ENCODE measurements at regions not wholly inside any gene's neighbourhood (a gene's known extent, or its start where the extent isn't known, plus 50 kb on each side); places are given as distances from the start of the nearest gene placed in this dataset.
"Not testable (repeated sequence)": the region's sequence is repeated elsewhere in the genome, so short reads cannot be mapped to it uniquely, and the experiment has no call there.

DNA sequence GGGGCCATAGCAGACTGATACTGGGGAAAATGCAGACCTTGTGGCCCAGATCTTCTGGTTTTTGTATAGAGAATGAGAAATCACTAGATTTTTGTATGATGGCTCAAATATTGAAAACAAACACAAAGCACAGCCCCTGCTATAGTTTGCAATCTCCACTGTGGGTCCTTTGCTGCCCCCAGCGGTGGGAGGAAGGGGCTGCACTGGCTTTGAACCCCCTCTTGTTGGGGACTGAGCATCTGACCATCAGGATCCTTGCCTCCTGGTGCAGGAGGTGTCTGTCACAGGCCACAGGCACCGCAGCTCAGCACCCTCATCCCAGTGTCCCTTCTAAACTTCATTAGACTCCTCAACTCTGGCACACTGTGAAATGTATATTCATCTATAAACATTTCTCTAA, 252.3 kb downstream of the BCL2L11 start:
- not testable (repeated sequence) for H3K36me3 Mint-ChIP-seq (ENCODE audit: low read depth); DNase-seq (ENCODE audit: low read depth, low spot score); H3K27ac Mint-ChIP-seq (ENCODE audit: unreplicated experiment); H3K4me1 Mint-ChIP-seq; H3K9me3 Mint-ChIP-seq; H3K4me3 Mint-ChIP-seq; H3K27me3 Mint-ChIP-seq (ENCODE audit: low read depth)

DNA sequence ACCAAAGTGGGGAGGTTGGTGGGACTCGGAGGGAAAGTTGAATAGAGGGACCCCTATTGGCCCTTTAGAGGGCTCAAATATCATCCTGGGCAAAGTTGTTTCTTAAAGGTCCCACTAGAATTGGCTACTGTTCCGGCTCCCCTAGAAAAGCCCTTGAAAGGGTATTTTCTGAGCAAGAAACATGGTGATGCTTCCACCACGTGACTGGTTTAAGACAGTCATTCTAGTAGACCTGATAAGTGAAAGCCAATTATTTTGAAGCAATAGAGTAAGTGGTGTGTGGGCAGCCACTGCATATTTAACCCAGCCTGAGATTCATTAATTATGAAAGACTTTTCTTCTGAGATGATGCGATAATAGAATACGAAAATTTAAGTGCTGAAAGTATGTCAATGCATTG, 253.3 kb downstream of the BCL2L11 start:
- H3K27ac Mint-ChIP-seq (ENCODE audit: unreplicated experiment); H3K27me3 Mint-ChIP-seq (ENCODE audit: low read depth); DNase-seq (ENCODE audit: low read depth, low spot score); H3K4me3 Mint-ChIP-seq; H3K36me3 Mint-ChIP-seq (ENCODE audit: low read depth); H3K9me3 Mint-ChIP-seq; H3K4me1 Mint-ChIP-seq: not testable (repeated sequence)

DNA sequence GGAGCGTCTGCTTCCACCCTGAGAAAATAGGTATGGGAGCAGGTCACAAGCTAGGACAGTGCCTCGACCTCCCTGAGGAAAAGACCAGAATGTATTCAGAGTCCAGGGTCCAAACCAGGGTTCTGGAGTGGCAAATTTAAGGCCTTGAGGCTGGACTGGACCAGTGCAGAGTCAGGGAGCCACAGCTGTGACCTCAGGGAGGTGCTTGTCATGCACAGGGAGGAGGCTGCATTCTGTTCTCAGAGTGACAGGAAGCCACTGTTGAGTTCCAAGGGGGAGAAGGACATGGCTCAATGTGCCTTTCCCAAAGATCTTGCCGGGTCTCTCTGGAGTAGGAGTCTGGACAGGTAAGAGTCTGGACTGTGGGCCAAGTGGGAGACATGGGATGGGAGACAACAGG, 254.0 kb downstream of the BCL2L11 start:
- not testable (repeated sequence) for H3K36me3 Mint-ChIP-seq (ENCODE audit: low read depth); H3K27ac Mint-ChIP-seq (ENCODE audit: unreplicated experiment); H3K4me1 Mint-ChIP-seq; H3K27me3 Mint-ChIP-seq (ENCODE audit: low read depth); H3K4me3 Mint-ChIP-seq; DNase-seq (ENCODE audit: low read depth, low spot score); H3K9me3 Mint-ChIP-seq

DNA sequence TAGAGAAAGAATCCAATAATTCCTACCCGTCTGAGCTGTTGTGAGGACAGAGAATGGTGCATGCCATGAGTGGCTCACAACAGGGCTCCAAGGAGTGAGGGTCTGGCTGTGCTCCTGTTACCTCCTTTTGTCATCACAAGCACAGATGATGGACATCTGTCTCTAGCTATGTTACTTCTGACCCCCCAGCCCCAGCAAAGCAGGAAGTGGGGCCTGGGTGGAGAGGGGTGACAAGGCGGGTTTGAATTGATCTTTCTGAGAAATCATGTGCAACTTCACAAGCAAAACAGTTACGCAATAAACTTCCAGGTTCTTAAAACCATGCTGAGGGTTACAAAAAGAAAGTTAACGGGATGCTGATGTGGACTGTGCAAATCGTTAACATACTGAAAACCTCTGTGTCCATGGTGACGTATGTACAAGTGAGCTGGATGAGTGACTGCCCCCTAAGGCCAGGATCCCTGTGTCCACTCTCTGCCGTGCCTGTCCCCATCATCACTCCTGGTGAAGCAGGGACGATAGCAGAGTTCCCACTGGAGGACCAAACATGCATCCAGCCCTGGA, 254.7 kb downstream of the BCL2L11 start:
- not testable (repeated sequence) for DNase-seq (ENCODE audit: low read depth, low spot score); H3K36me3 Mint-ChIP-seq (ENCODE audit: low read depth)

DNA sequence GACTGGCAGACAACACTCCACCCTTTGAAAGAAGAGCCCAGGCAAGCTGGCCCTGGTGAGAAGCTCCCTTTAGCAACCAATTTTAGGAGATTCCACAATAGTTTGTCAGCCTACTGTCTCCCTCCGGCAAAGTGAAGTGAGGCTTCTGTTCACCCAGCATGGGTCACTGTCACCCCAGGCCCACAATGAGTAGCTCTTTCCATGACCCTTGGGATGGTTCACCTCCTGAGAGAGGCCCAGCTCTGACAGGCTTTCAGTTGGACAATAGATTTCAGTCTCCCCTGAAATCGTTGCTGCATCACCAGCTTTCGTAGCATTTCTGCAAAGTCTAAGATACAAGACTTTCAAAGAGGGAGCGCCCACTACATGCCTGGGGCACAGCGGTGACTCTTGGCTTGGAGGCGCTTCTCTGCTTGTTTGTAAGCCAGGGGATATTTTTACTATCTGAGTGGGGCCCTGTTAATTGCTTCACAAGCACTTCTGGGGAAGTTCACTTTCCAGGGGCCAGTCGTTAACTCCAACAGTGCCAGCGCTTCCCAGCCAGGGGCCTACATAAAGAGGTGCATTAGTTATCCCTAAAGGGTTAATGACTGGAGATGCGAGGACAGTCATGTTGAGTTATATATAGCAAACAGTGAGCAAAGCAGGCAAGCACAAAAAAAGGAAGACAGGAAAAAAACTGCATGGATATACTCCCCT, 255.7 kb downstream of the BCL2L11 start:
- H3K27me3 Mint-ChIP-seq (ENCODE audit: low read depth); H3K36me3 Mint-ChIP-seq (ENCODE audit: low read depth); DNase-seq (ENCODE audit: low read depth, low spot score); H3K4me1 Mint-ChIP-seq; H3K9me3 Mint-ChIP-seq; H3K27ac Mint-ChIP-seq (ENCODE audit: unreplicated experiment); H3K4me3 Mint-ChIP-seq: not testable (repeated sequence)

More for the DNA sequence above, 254.7 kb downstream of the BCL2L11 start:
- H3K4me1 Mint-ChIP-seq; H3K4me3 Mint-ChIP-seq; H3K9me3 Mint-ChIP-seq; H3K27me3 Mint-ChIP-seq (ENCODE audit: low read depth): not testable (repeated sequence)
- H3K27ac Mint-ChIP-seq (ENCODE audit: unreplicated experiment) = peak overlapping the region; percentile 50

DNA sequence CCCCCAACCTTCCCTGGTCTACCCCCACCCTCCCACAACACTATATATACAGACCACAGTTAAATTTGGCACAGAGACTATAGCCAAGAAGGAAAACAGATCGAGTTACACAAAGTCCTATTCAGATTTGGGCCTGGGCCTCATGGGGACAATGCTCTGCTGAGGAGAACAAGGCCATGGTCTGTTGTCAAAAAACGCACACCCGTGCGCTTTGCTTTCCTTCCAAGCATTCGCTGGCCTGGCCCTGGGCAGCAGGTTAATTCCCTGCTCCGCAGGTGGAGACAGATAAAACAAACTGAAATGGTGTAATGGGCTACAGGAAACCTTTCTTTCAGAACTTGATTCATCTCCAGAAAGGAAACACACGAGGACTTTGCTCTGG, 256.2 kb downstream of the BCL2L11 start:
- Mint-ChIP-seq H3K27ac (ENCODE audit: unreplicated experiment) (peak overlapping the region; percentile 99), H3K4me3 (peak overlapping the region; percentile 79)
- H3K9me3 Mint-ChIP-seq; H3K27me3 Mint-ChIP-seq (ENCODE audit: low read depth); H3K4me1 Mint-ChIP-seq; H3K36me3 Mint-ChIP-seq (ENCODE audit: low read depth): not testable (repeated sequence)
- peak; percentile 28 for DNase-seq (ENCODE audit: low read depth, low spot score)

DNA sequence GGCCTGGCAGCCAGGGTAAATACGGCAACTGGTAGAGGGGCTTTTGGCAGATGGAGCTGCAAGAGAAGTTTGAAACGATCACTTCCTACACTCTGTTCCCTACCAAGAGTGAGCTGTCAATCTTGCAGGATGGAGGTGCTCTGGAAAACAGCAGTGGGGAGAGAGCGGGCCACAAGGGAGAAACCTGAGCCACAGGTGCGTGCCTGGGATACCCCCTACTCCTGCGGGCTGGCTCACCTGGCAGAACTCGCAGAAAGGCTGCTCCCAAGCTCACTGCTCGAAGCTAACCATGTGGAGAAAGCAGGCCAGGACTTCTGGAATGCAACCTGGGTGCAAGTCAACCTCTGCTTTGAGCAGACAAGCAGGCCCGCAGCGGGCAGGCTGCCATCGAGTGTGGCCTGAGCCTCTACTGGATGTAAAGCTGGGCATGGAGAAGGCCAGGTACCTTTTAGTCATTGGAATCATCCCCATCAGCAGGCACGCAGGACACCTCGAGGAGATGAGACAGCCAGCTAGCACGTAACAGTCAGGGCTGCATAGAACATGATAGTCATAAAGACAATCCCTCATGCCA, 256.8 kb downstream of the BCL2L11 start:
- not testable (repeated sequence) for H3K4me3 Mint-ChIP-seq; H3K4me1 Mint-ChIP-seq; H3K9me3 Mint-ChIP-seq; H3K36me3 Mint-ChIP-seq (ENCODE audit: low read depth); H3K27ac Mint-ChIP-seq (ENCODE audit: unreplicated experiment); H3K27me3 Mint-ChIP-seq (ENCODE audit: low read depth); DNase-seq (ENCODE audit: low read depth, low spot score)

DNA sequence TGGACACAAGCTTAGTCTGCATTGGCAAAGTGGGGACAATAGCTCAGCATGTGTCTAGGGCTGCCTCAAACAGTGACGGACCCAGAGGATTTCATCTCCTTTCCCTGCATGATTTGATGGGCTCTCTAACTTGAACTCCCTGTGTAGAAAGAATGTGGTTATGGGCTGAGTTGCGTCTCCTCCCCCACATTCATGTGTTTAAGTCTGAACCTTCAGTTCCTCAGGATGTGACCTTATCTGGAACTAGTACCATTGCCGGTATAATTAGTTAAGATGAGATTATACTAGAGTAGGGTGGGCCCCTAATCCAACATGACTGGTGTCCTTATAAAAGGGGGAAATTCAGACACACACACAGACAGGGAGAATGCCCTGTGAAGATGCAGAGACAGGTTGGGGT, 257.6 kb downstream of the BCL2L11 start:
- H3K27me3 Mint-ChIP-seq (ENCODE audit: low read depth); H3K4me3 Mint-ChIP-seq; DNase-seq (ENCODE audit: low read depth, low spot score); H3K4me1 Mint-ChIP-seq; H3K9me3 Mint-ChIP-seq; H3K36me3 Mint-ChIP-seq (ENCODE audit: low read depth); H3K27ac Mint-ChIP-seq (ENCODE audit: unreplicated experiment): not testable (repeated sequence)

DNA sequence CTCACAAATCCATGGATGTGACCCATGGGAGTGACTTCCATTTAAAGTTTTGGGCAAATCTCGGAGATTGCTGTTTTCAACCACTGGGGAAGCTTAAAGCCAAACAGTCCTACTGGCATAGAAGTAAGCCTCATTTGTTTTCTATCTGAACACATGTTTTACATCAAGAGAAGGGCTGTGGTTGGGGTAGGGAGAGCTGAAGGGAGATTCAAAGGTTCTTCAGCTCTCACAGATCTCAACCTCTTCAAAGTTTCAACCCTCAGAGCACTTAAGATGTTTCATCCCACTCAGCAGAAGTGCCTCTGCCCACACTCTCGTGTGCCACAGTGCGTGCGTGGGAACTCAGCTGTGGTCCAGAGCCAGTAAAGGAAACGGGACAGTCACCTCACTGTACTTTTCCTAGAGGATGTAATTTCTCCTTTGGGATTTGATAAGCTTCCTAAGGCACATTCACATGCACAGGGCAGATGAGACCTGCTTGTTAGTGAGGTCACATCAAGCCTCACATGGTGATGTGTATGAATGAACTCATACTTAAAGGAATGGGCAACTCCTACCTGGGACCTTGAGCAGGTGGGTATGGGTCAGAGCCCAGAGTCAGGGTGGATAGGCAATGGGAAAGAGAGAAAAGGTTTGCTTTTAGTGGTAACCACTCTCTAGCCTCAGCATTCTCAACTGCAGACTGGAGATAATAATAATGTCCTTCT, 260.2 kb downstream of the BCL2L11 start:
- not testable (repeated sequence) for DNase-seq (ENCODE audit: low read depth, low spot score); H3K9me3 Mint-ChIP-seq; H3K27ac Mint-ChIP-seq (ENCODE audit: unreplicated experiment); H3K36me3 Mint-ChIP-seq (ENCODE audit: low read depth); H3K4me3 Mint-ChIP-seq; H3K4me1 Mint-ChIP-seq; H3K27me3 Mint-ChIP-seq (ENCODE audit: low read depth)

DNA sequence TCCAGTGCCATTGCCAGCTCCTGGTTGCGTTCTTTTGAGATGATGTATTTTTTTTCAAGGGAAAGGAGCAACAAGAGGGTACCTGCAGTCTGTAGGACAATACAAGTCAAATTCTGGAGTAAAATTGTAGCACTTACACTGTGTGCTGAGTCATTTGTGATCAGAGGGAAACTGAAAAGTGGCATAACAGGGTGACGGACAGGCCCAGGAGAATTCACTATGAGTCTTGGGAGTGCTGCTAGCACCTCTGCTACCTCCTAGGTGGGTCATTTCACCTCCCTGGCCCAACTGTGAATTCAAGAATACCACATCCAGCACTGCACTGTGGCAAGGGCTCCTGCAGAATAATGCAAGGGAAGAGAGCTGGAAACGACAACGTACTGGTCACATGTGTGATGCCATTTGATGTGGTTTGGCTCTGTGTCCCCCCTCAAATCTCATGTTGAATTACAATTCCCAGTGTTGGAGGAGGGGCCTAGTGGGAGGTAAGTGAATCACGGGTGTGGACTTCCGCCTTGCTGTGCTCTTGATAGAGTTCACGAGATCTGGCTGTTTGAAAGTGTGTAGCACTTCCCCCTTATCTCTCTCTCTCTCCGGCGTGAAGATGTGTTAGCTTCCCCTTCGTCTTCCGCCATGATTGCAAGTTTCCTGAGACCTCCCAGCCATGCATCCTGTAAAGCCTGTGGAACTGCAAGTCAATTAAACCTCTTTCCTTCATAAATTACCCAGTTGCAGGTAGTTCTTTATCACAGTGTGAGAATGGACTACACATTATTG, 261.0 kb downstream of the BCL2L11 start:
- H3K9me3 Mint-ChIP-seq; H3K4me1 Mint-ChIP-seq; DNase-seq (ENCODE audit: low read depth, low spot score); H3K4me3 Mint-ChIP-seq; H3K36me3 Mint-ChIP-seq (ENCODE audit: low read depth); H3K27me3 Mint-ChIP-seq (ENCODE audit: low read depth); H3K27ac Mint-ChIP-seq (ENCODE audit: unreplicated experiment): not testable (repeated sequence)

DNA sequence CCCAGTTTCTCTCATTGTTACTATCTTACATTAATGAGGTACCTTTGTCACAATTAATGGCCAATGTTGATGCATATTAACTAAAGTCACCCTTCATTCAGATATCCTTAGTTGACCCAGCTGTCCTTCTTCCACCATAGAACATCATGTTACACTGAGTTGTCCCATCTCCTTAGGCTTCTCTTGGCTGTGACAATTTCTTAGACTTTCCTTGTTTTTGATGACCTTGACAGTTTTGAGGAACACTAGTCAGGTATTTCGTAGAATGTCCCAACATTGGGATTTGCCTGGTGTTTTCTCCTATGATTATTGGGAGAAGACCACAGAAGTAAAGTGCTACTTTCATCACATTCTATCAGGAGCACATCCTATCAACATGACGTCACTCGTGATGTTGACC, 261.8 kb downstream of the BCL2L11 start:
- not testable (repeated sequence) for H3K36me3 Mint-ChIP-seq (ENCODE audit: low read depth); H3K4me1 Mint-ChIP-seq; H3K9me3 Mint-ChIP-seq; H3K4me3 Mint-ChIP-seq; H3K27me3 Mint-ChIP-seq (ENCODE audit: low read depth); H3K27ac Mint-ChIP-seq (ENCODE audit: unreplicated experiment); DNase-seq (ENCODE audit: low read depth, low spot score)

DNA sequence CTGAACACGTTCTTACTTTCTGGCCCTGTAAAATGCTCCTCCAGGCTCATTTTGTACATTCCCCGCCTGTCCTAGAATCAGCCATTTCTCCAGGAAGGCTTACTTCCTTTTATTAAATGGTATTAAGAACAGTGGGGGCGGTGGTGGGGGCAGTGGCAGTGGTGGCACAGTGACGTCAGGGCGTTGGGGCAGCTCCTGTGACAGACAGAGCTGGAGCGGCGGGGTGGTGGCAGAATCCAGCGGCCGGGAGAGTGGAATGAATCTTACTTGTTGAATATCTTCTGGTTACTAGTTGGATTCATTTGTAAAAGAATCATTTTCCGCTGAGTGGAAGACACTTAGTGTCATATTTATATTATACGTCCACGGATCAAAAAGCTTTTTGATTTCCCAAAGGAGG, 262.6 kb downstream of the BCL2L11 start:
- H3K4me1 Mint-ChIP-seq; H3K27ac Mint-ChIP-seq (ENCODE audit: unreplicated experiment); H3K36me3 Mint-ChIP-seq (ENCODE audit: low read depth); H3K9me3 Mint-ChIP-seq; H3K4me3 Mint-ChIP-seq; DNase-seq (ENCODE audit: low read depth, low spot score); H3K27me3 Mint-ChIP-seq (ENCODE audit: low read depth): not testable (repeated sequence)

DNA sequence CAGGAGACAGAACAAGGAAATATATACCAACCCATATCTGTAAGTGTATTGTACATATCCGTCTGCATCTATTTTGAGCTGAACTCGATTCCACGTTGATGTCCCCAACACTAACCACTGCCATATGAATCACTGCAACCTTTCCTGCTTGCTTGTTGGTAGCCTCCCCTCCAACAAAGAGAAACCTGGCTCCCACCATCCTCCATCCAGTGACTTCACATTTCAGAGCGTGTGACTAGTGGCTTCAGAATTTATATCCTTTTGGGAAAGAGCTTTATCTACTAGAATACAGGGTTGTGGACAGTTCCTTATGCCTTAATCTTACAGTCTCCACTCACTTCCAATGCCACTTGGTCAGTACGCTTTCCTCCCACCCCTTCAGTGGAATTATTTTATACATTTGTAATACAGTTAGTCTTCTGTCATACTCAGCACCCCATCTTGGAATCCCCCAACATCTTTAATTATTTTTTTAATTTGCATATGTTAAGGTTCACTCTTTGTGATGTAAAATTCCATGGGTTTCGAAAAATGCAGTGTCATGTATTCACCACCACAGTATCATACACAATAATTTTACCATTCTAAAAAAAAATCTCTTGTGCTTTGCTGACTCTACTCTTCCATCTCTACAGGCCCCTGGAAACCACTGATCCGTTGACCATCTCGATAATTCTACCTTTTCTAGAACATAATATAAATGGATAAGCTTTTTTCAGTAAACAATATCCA, 264.7 kb downstream of the BCL2L11 start:
- not testable (repeated sequence) for H3K9me3 Mint-ChIP-seq; H3K4me3 Mint-ChIP-seq; H3K4me1 Mint-ChIP-seq; H3K36me3 Mint-ChIP-seq (ENCODE audit: low read depth); DNase-seq (ENCODE audit: low read depth, low spot score); H3K27me3 Mint-ChIP-seq (ENCODE audit: low read depth)
- peak overlapping the region; percentile 91 for H3K27ac Mint-ChIP-seq (ENCODE audit: unreplicated experiment)

All from neural crest cell (in vitro differentiated cells).